GM20431 (cell line): ENCODE measurements at regions not wholly inside any gene's neighbourhood (a gene's known extent, or its start where the extent isn't known, plus 50 kb on each side); places are given as distances from the start of the nearest gene placed in this dataset.

Source experiments
- in situ Hi-C: fragments of 300-500 bp; cut with MseI, MboI; formaldehyde crosslinking; loops from one replicate; pipeline ENCODE4 v1.15.0; 2020; ENCODE audit warnings: low sequenced_read_pairs; ENCODE audit not compliant: unreplicated experiment

GRCh38 chr14:31942166-31942841 lies 134.8 kb upstream of the ARHGAP5 start:
- in situ Hi-C loops = no loop called here

DNA sequence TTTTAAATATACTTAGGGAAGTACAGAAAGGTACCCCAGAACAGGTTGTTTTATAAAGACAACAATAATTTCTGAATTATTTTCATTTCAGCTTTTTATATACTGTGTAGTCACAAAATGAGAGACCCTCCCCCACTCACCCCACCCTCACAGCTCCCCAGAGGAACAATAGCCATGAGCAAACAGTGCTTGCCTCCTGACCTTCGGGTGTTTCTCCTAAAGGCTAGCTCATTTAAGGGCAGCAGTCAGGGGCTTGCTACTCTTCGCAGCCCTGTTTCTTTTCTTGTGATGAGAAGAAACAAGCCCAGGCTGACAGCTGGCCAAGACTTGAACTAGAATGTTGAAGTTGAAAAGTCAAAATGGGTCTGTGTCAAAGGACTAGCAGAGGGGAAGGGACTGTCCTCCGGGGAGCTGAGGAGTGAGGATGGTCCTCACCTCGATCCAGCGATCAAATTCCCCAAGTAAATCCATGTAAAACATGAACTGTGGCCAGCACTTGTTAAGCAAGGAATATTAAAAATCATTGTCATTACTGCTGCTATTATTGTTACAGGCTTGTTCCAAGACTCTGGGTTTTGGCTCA lies 133.8 kb upstream of the ARHGAP5 start:
- in situ Hi-C loops = no loop called here

DNA sequence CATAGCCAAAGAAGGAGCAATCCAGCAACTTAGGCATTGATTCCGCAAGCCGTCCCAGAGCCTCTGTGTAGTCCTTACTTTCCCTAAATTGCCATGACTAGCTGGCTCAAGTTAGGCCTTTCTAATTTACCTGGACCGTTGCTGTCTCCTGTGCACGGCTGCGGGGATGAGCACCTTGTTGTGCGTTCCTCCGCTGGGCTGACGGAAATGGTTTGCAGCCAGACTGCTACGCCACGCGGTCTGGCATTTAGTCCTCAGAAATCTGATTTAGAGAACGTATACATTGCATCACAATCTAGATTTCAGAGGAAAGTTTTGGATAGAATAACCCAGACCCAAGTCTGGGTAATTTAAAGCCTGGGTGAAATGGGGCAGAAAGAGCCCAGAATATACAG lies 133.2 kb upstream of the ARHGAP5 start:
- in situ Hi-C loops = no loop called here

DNA sequence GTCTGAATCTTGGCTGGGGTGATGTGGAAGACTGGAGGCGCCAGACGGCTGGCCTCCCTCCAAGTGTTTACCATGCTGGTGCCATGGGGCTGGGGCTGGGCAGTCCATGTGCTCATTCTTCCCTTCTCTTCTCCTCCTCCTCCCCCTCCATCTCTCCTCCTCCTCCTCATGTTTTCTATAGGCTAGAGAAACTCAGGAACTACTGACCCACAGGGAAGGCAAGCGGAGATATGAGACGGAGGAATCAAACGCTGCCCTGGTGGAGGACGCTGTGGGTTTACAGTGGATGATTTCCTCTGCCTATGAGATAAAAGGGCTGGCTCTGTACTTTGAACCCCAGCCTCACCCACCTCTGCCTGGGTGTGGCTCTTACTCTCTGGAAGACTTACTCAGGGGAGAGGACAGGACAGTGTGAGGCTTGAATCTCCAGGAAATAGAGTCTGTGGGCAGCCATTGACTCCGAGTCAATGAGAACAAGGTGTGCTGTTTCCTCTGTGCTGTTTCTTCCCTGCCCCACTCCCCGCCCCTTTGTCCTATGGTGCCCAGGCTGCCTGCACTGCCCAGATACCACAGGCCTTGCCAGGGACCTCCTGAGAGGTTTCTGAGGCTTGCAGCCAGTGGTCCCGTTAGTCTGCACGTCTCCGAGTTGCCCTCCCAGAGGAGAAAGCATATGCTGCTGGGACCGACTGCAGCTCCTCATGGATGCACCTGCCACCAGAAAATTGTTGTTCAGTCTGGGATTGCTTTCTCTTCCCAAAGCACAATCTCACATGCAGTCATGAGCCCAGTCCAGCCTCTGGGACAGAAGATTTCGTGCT lies 132.6 kb upstream of the ARHGAP5 start:
- in situ Hi-C loops = no loop called here

DNA sequence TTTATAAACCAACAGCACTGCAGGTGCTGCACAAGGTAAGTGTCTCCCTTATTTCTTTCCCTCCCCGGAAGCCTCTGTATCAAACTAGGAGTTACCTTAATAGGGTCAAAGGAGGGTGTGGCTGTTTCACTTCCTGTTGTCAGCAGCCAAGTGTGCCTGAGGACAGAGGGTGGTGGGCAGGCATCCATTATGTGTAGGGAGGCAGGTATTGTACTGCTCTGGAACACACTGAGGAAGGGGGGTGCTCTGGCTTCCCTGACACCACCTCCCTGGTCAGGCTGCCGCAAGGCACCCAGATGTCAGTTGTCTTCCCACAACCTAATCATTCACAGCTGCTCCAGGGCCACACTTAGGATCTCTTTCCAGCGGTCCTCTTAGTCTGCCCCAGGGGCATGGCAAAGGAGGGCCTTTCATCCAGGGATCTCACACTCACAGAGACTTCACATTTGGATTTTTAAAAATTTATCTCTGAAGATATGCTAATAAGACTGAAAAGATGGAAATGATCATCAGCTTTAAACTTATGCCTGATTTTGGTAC lies 132.0 kb upstream of the ARHGAP5 start:
- in situ Hi-C loops = no loop called here

- in situ Hi-C loops = no loop called here
Measured at GRCh38 chr14:31945701-31946100, 131.4 kb upstream of the ARHGAP5 start.

- in situ Hi-C loops = no loop called here
Measured at GRCh38 chr14:31947076-31947475, 130.0 kb upstream of the ARHGAP5 start.

- in situ Hi-C loops = no loop called here
Measured at GRCh38 chr14:31947680-31948595, 129.2 kb upstream of the ARHGAP5 start.

DNA sequence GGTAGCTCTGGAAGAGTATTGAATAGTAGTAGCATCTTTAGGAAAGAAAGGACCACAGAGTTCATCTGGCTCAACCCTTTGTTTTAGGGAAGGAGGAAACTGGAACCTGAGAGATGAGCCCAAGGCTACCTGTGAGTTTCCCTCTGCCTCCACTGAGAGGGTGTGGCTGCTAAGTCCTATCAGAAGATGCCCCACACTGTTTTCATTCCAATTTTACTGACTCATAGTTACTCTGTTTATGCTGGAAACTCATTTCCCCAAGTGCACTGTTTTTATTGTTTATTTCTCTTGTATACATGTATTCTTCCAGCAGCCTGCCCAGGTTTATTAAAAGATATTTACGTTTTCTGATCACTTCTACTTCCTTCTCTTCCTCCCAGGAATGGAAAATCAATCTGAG lies 127.4 kb upstream of the ARHGAP5 start:
- in situ Hi-C loops = no loop called here

DNA sequence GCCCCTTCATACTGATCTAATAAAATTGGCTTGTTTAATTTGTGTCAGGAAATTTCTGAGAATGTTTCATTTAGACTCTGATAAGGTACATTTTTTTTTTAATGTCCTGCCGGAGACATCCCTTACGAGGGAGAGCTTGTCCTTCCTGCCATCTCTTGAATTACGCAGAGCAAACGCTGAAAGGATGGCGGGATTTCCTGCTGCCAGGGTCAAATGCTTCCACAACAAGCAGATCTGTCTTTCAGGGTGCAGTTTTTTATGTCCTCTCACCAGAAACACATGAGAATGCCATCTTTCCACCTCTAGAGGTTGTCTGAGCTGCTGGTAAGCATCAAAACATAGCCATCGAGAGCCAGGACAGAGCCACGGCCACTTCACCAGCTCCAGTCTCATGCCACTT lies 126.8 kb upstream of the ARHGAP5 start:
- in situ Hi-C loops = no loop called here

DNA sequence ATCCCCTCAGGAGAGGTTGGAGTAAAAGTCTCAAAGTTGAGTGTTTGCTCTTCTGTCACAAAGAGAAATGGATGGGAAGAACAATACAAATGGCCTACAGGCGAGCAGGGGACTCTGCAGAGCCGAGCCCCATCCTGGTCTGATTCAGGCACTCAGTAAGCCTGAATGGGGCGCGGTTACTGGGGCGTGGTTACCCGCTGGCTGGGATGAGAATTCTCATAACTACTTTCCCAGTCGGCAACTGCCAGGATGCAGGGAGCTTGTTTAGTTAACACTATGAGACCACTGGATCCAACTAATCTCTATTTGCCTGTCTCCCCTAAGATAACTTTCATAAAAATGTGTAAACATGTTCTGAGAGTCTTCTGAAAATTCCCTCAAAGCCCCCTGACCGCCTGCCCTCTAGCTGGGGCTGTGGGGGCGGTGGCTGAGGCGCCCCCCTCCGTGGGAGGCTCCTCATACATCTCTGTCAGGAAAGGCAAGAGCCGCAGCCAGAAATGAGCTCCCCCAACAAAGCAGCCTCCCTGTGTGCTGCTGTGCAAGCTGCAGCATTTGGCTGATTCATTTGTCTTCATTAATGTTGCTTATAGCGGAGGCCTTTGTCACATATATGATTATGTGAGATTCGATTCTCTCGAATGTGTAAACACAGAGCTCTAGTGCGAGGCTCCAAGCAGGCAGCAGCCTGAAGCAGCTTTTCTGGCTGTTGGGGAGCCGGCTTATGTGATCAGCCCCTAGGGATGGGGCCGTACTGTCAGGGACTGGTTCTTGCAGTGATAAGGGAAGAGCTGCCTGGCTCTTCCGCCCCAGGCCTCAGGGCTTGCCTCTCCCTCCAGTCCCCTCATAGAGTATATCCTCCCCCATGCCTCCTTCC lies 126.1 kb upstream of the ARHGAP5 start:
- in situ Hi-C loops = no loop called here

DNA sequence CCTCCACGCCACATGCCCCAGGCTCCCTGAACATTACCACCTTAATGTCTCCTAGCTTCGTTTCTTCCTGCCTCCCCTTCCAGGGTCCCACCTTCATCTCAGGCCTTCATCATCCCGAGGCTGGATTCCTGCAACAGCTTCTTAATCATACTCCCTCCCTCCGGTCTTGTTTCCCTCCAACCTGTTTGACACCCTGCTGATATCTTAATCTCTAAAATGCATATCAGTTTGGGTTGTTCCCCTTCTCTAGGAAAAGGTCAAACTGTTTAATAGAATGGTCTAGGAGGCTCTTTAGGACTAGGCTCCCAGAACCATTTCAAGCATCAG lies 125.5 kb upstream of the ARHGAP5 start:
- in situ Hi-C loops = no loop called here

DNA sequence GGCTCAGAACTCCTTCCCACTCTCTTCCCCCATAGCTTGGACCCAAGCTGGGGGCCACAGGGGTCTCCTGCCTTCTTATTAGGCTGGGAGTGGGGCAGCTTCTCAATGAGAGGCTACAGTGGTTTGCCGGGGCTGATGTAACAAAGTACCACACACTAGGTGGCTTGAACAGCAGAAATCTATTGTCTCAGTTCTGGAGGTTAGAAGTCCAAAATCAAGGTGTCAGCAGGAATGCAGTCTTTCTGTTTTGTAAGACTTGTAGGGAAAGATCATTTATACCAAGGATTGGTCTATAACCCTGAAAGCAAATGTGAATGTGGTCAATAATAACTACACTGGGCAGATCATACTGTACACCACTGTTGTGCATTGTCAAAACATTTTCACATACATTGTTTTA lies 124.5 kb upstream of the ARHGAP5 start:
- in situ Hi-C loops = no loop called here

- in situ Hi-C loops = no loop called here
Measured at GRCh38 chr14:31953210-31953609, 123.9 kb upstream of the ARHGAP5 start.

GRCh38 chr14:31954991-31955390 lies 122.1 kb upstream of the ARHGAP5 start:
- in situ Hi-C loops = no loop called here

DNA sequence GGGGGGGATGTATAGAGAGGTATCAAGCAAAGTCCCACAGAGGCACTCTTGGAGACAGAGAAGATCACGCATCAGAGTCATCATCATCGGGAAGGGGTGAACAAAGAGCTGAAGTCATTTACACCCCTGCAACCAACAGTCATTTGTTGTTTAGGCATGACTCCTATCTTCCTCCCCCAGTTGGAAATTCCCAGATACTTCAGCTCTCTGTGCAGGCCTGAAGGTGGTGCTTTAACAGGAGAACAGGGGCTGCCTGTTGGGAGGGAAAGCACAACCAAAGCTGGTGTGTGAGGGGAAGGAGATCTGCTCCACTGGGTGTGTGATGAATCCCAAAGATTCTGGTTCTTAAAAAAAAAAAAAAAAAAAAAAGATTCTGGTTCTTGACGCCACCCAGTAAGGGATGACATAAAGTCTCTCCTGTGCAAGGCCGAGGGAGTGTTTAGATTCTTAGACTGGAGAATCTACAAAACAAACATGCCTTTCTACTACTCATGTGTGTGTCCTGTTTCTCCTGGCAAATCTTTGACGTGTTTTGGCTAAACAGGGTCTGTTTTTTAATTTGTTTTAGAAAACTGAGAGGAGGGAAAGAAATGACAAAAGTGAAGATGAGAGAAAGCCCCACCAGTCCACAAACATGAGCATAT lies 121.0 kb upstream of the ARHGAP5 start:
- in situ Hi-C loops = no loop called here

- in situ Hi-C loops = no loop called here
Measured at GRCh38 chr14:31957565-31957964, 119.5 kb upstream of the ARHGAP5 start.

- in situ Hi-C loops = no loop called here
Measured at GRCh38 chr14:31960039-31960438, 117.1 kb upstream of the ARHGAP5 start.

DNA sequence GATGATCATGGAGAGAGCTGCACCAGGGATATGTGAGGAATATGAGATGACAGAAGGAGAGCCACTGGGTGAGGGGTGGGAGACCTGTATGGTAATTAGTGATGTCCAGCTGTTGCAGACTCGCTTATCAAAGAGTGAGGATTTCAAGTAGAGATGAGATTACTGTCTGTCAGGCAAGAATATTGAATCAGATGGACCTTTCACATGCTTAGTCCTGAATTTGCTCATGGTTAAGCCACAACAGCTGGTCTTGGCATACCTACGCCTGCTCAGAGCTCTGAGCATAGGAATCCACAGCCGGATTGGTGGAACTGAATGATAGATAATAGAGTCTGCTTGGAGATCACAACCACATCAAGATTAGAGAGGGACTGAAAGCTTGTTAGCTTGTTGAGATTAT lies 115.2 kb upstream of the ARHGAP5 start:
- in situ Hi-C loops = no loop called here
